Activated CD8-positive, alpha-beta memory T cell treated with anti-CD3 and anti-CD28 coated beads, Interleukin-2, amount 50 U/mL, for 24 hours (primary cell): ENCODE measurements at regions not wholly inside any gene's neighbourhood (a gene's known extent, or its start where the extent isn't known, plus 50 kb on each side); places are given as distances from the start of the nearest gene placed in this dataset.

Experiments used
- DNase-seq: peaks from one replicate; pipeline ENCODE4 v3.0.0-alpha.2; 2020; ENCODE audit errors: extremely low read depth

GRCh38 chr6:140599916-140600315 is 1225.5 kb upstream of the CITED2 start:
- DNase-seq: no peak

GRCh38 chr6:140597181-140597580 is 1222.7 kb upstream of the CITED2 start:
- DNase-seq: no peak

GRCh38 chr6:140594806-140595128 is 1220.3 kb upstream of the CITED2 start:
- no peak for DNase-seq

GRCh38 chr6:140592877-140593276 is 1218.4 kb upstream of the CITED2 start:
- DNase-seq: no peak

GRCh38 chr6:140590641-140591040 is 1216.2 kb upstream of the CITED2 start:
- DNase-seq: no peak

- DNase-seq: no peak
These were observed 1212.1 kb upstream of the CITED2 start for GRCh38 chr6:140586426-140587061.

GRCh38 chr6:140581601-140582000 is 1207.2 kb upstream of the CITED2 start:
- DNase-seq: no peak

GRCh38 chr6:140579918-140580317 is 1205.5 kb upstream of the CITED2 start:
- DNase-seq: no peak

GRCh38 chr6:140576004-140576555 is 1201.6 kb upstream of the CITED2 start:
- no peak for DNase-seq

GRCh38 chr6:140572867-140573266 is 1198.4 kb upstream of the CITED2 start:
- DNase-seq: no peak

GRCh38 chr6:140572129-140572528 is 1197.7 kb upstream of the CITED2 start:
- no peak for DNase-seq

GRCh38 chr6:140571145-140571544 is 1196.7 kb upstream of the CITED2 start:
- no peak for DNase-seq

GRCh38 chr6:140567466-140567865 is 1193.0 kb upstream of the CITED2 start:
- no peak for DNase-seq

GRCh38 chr6:140566781-140567277 is 1192.4 kb upstream of the CITED2 start:
- no peak for DNase-seq

GRCh38 chr6:140563728-140564127 is 1189.3 kb upstream of the CITED2 start:
- no peak for DNase-seq

GRCh38 chr6:140561701-140562100 is 1187.3 kb upstream of the CITED2 start:
- DNase-seq: no peak

- DNase-seq: no peak
These were observed 1186.2 kb upstream of the CITED2 start for GRCh38 chr6:140560671-140561070.

GRCh38 chr6:140559458-140559857 is 1185.0 kb upstream of the CITED2 start:
- DNase-seq: no peak

GRCh38 chr6:140554421-140554820 is 1180.0 kb upstream of the CITED2 start:
- no peak for DNase-seq

GRCh38 chr6:140548366-140548765 is 1173.9 kb upstream of the CITED2 start:
- DNase-seq: no peak

- DNase-seq: no peak
These were observed 1172.2 kb upstream of the CITED2 start for GRCh38 chr6:140546640-140547039.

GRCh38 chr6:140544431-140544830 is 1170.0 kb upstream of the CITED2 start:
- no peak for DNase-seq

GRCh38 chr6:140542863-140543262 is 1168.4 kb upstream of the CITED2 start:
- DNase-seq: no peak

- DNase-seq: no peak
These were observed 1166.8 kb upstream of the CITED2 start for GRCh38 chr6:140541288-140541687.
